ENCODE measurements at regions not wholly inside any gene's neighbourhood (a gene's known extent, or its start where the extent isn't known, plus 50 kb on each side); places are given as distances from the start of the nearest gene placed in this dataset.

- no peak for DNase-seq
These were observed 152.3 kb downstream of the PAX3 start for GRCh38 chr2:222146488-222146887.

- no peak for DNase-seq
These were observed 156.8 kb downstream of the PAX3 start for GRCh38 chr2:222142027-222142426.

GRCh38 chr2:222136106-222136630 is 162.6 kb downstream of the PAX3 start:
- DNase-seq, result no peak

GRCh38 chr2:222134654-222135053 is 164.1 kb downstream of the PAX3 start:
- DNase-seq, result no peak

GRCh38 chr2:222133897-222134296 is 164.9 kb downstream of the PAX3 start:
- DNase-seq, result no peak

- DNase-seq, result no peak
These were observed 167.9 kb downstream of the PAX3 start for GRCh38 chr2:222130855-222131254.

- no peak for DNase-seq
These were observed 171.1 kb downstream of the PAX3 start for GRCh38 chr2:222127660-222128059.

GRCh38 chr2:222120933-222121332 is 177.9 kb downstream of the PAX3 start:
- no peak for DNase-seq

- DNase-seq, result no peak
These were observed 183.5 kb downstream of the PAX3 start for GRCh38 chr2:222115296-222115695.

GRCh38 chr2:222108957-222109585 is 189.7 kb downstream of the PAX3 start:
- DNase-seq, result no peak

GRCh38 chr2:222108497-222108896 is 190.3 kb downstream of the PAX3 start:
- no peak for DNase-seq

GRCh38 chr2:222105046-222105445 is 193.8 kb downstream of the PAX3 start:
- no peak for DNase-seq

GRCh38 chr2:222102575-222103349 is 196.0 kb downstream of the PAX3 start:
- no peak for DNase-seq

GRCh38 chr2:222100704-222101699 is 197.8 kb downstream of the PAX3 start:
- no peak for DNase-seq

- DNase-seq, result no peak
These were observed 210.2 kb downstream of the PAX3 start for GRCh38 chr2:222088561-222088960.

GRCh38 chr2:222087998-222088397 is 210.8 kb downstream of the PAX3 start:
- no peak for DNase-seq

GRCh38 chr2:222082201-222082600 is 216.6 kb downstream of the PAX3 start:
- no peak for DNase-seq

- no peak for DNase-seq
These were observed 218.7 kb downstream of the PAX3 start for GRCh38 chr2:222080141-222080540.

- no peak for DNase-seq
These were observed 221.7 kb downstream of the PAX3 start for GRCh38 chr2:222076973-222077690.

- no peak for DNase-seq
These were observed 224.1 kb downstream of the PAX3 start for GRCh38 chr2:222074674-222075073.

GRCh38 chr2:222071911-222072310 is 226.9 kb downstream of the PAX3 start:
- no peak for DNase-seq

- no peak for DNase-seq
These were observed 234.5 kb downstream of the PAX3 start for GRCh38 chr2:222064286-222064685.

Data from midbrain (tissue), 1 donor.